ENCODE measurements at regions not wholly inside any gene's neighbourhood (a gene's known extent, or its start where the extent isn't known, plus 50 kb on each side); places are given as distances from the start of the nearest gene placed in this dataset.

DNA sequence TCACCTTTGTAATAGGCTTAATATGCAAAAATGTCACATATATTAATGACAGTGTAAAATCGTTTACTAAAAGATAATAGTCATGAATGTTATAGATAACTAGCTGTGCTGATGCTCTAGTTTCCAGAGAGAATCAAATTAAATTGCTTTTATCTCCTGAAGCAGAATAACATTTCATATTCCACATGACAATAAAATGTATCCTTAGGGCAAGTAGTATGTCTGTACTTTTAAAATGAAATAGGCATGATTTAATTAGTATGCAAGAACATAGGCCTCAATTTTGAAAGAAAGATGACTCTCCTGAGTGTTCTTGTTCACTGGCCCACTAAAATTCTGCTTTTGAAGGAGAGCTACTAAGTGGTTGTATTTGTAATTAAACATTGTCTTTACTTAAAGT is 1027.0 kb downstream of the ARAP2 start:
- POLR2A ChIA-PET = no interaction called here

DNA sequence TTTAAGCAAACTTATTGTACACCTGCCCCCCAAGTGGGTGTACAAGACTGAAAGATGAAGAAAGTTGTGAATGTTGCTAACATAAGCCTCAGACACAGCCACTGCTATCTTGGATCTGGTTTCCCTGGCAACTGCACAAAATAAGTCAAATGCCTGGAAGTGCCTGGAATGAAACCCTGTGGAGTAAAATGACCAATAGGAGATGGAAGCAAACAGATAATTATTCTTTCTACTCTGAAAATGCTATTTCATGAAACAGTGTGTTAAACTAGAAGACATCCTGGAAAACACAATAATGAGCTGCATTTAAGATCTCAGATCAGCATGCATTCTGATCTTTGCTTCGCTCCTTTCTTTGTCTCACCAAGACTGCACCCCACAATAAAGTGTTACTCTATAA is 1016.0 kb downstream of the ARAP2 start:
- no TSS peak for BruUV-seq (replicated peaks)
- H3K27me3 ChIP-seq (ENCODE audit: control insufficient read depth, insufficient read depth, low read length) = no peaks in the 10 kb centered on the region
- H3K4me1 ChIP-seq (ENCODE audit: control insufficient read depth, insufficient read depth, low read length) = no peaks in the 10 kb centered on the region
- in situ Hi-C loops (cut with HindIII; ENCODE audit: low pct_unique_long_range_greater_than_20kb, low sequenced_read_pairs) = no loop called here
- no peaks in the 10 kb centered on the region for H3K9me3 ChIP-seq (ENCODE audit: control insufficient read depth, insufficient read depth, low read depth, low read length)
- CTCF ChIA-PET = no interaction called here
- intact Hi-C loops (cut with micrococcal nuclease; ENCODE audit: unreplicated experiment) = no loop called here
- H3K4me3 ChIP-seq (ENCODE audit: low read depth in 2 of 2, low read length in 2 of 2) = no peak overlapping the region
- POLR2A ChIA-PET = no interaction called here
- no peak overlapping the region for H3K27ac ChIP-seq (ENCODE audit: low read length)
- DNase-seq (ENCODE audit: low read depth, low spot score) = no peak
- H3K36me3 ChIP-seq (ENCODE audit: control insufficient read depth, insufficient read depth, low read length) = no peaks in the 10 kb centered on the region
- no peak for ATAC-seq
- TF ChIP-seq POLR2AphosphoS5 (IDR thresholded peaks at IDR 0.05; ENCODE audit: low read depth, low read length) (no peak), SIN3A (IDR thresholded peaks at IDR 0.05; ENCODE audit: borderline replicate concordance, insufficient read depth, low read depth, low read length) (no peak), TCF7L2 (IDR thresholded peaks at IDR 0.05; ENCODE audit: low read depth, low read length) (no peak)
- TF ChIP-seq, protein P1, sequence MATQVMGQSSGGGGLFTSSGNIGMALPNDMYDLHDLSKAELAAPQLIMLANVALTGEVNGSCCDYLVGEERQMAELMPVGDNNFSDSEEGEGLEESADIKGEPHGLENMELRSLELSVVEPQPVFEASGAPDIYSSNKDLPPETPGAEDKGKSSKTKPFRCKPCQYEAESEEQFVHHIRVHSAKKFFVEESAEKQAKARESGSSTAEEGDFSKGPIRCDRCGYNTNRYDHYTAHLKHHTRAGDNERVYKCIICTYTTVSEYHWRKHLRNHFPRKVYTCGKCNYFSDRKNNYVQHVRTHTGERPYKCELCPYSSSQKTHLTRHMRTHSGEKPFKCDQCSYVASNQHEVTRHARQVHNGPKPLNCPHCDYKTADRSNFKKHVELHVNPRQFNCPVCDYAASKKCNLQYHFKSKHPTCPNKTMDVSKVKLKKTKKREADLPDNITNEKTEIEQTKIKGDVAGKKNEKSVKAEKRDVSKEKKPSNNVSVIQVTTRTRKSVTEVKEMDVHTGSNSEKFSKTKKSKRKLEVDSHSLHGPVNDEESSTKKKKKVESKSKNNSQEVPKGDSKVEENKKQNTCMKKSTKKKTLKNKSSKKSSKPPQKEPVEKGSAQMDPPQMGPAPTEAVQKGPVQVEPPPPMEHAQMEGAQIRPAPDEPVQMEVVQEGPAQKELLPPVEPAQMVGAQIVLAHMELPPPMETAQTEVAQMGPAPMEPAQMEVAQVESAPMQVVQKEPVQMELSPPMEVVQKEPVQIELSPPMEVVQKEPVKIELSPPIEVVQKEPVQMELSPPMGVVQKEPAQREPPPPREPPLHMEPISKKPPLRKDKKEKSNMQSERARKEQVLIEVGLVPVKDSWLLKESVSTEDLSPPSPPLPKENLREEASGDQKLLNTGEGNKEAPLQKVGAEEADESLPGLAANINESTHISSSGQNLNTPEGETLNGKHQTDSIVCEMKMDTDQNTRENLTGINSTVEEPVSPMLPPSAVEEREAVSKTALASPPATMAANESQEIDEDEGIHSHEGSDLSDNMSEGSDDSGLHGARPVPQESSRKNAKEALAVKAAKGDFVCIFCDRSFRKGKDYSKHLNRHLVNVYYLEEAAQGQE (IDR thresholded peaks at IDR 0.05; ENCODE audit: insufficient read depth in 1 of 2, low read depth in 2 of 2, low read length in 1 of 2) = no peak
- TF ChIP-seq, protein P2, sequence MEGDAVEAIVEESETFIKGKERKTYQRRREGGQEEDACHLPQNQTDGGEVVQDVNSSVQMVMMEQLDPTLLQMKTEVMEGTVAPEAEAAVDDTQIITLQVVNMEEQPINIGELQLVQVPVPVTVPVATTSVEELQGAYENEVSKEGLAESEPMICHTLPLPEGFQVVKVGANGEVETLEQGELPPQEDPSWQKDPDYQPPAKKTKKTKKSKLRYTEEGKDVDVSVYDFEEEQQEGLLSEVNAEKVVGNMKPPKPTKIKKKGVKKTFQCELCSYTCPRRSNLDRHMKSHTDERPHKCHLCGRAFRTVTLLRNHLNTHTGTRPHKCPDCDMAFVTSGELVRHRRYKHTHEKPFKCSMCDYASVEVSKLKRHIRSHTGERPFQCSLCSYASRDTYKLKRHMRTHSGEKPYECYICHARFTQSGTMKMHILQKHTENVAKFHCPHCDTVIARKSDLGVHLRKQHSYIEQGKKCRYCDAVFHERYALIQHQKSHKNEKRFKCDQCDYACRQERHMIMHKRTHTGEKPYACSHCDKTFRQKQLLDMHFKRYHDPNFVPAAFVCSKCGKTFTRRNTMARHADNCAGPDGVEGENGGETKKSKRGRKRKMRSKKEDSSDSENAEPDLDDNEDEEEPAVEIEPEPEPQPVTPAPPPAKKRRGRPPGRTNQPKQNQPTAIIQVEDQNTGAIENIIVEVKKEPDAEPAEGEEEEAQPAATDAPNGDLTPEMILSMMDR (IDR thresholded peaks at IDR 0.05) = no peak

More for the DNA sequence above, 1027.0 kb downstream of the ARAP2 start:
- no peak overlapping the region for H3K4me3 ChIP-seq (ENCODE audit: low read depth in 2 of 2, low read length in 2 of 2)
- H3K9me3 ChIP-seq (ENCODE audit: control insufficient read depth, insufficient read depth, low read depth, low read length) = no peaks in the 10 kb centered on the region
- no peak for TF ChIP-seq SIN3A (IDR thresholded peaks at IDR 0.05; ENCODE audit: borderline replicate concordance, insufficient read depth, low read depth, low read length)
- TF ChIP-seq, protein P2 (IDR thresholded peaks at IDR 0.05) = no peak
- no peak for TF ChIP-seq TCF7L2 (IDR thresholded peaks at IDR 0.05; ENCODE audit: low read depth, low read length)
- TF ChIP-seq, protein P1 (IDR thresholded peaks at IDR 0.05; ENCODE audit: insufficient read depth in 1 of 2, low read depth in 2 of 2, low read length in 1 of 2) = no peak
- no peak for TF ChIP-seq POLR2AphosphoS5 (IDR thresholded peaks at IDR 0.05; ENCODE audit: low read depth, low read length)
- intact Hi-C loops (cut with micrococcal nuclease; ENCODE audit: unreplicated experiment) (no loop called here), in situ Hi-C loops (cut with HindIII; ENCODE audit: low pct_unique_long_range_greater_than_20kb, low sequenced_read_pairs) (no loop called here)
- DNase-seq (ENCODE audit: low read depth, low spot score) (no peak), ATAC-seq (no peak)
- H3K27ac ChIP-seq (ENCODE audit: low read length) = no peak overlapping the region
- H3K27me3 ChIP-seq (ENCODE audit: control insufficient read depth, insufficient read depth, low read length) = no peaks in the 10 kb centered on the region
- H3K36me3 ChIP-seq (ENCODE audit: control insufficient read depth, insufficient read depth, low read length) = no peaks in the 10 kb centered on the region
- BruUV-seq (replicated peaks) = no TSS peak
- CTCF ChIA-PET = no interaction called here
- no peaks in the 10 kb centered on the region for H3K4me1 ChIP-seq (ENCODE audit: control insufficient read depth, insufficient read depth, low read length)

All from Panc1 (cell line).